Mesendoderm (in vitro differentiated cells): ENCODE measurements at regions not wholly inside any gene's neighbourhood (a gene's known extent, or its start where the extent isn't known, plus 50 kb on each side); places are given as distances from the start of the nearest gene placed in this dataset.

Experiments used
- DNase-seq: peaks from one replicate; pipeline ENCODE4 v3.0.0; 2013
- H2AK5ac ChIP-seq: 2 replicates; pipeline ENCODE4 v1.6.1; 2013; ENCODE audit warnings: low read length, inconsistent platforms
- H2BK120ac ChIP-seq: 2 replicates; pipeline ENCODE4 v1.6.1; 2013; ENCODE audit warnings: low read depth, mild to moderate bottlenecking, low read length, moderate library complexity, mixed read lengths
- H2BK15ac ChIP-seq: replicated peaks from 2 replicates; pipeline ENCODE4 v1.6.1; 2013; ENCODE audit warnings: low read depth, mild to moderate bottlenecking, moderate library complexity
- H2BK5ac ChIP-seq: 2 replicates; pipeline ENCODE4 v1.6.1; 2013; ENCODE audit warnings: low read length, inconsistent platforms
- H3K18ac ChIP-seq: 2 replicates; pipeline ENCODE4 v1.6.1; 2013; ENCODE audit warnings: mild to moderate bottlenecking, low read length, mixed read lengths
- H3K23ac ChIP-seq: one replicate; pipeline ENCODE4 v1.6.1; 2013; ENCODE audit warnings: low read length
- H3K27ac ChIP-seq: 2 replicates; pipeline ENCODE4 v1.5.1; 2013; ENCODE audit warnings: low read depth, mild to moderate bottlenecking, inconsistent platforms, low read length, moderate library complexity
- H3K27me3 ChIP-seq: 2 replicates; pipeline ENCODE4 v1.6.1; 2013; ENCODE audit warnings: low read length, control low read depth, mild to moderate bottlenecking, inconsistent platforms; ENCODE audit not compliant: insufficient read depth, poor library complexity
- H3K36me3 ChIP-seq: 2 replicates; pipeline ENCODE4 v1.6.1; 2013; ENCODE audit warnings: low read length, inconsistent platforms; ENCODE audit not compliant: control insufficient read depth, insufficient read depth
- H3K4ac ChIP-seq: one replicate; pipeline ENCODE4 v1.6.1; 2013; ENCODE audit warnings: low read depth, mild to moderate bottlenecking, low read length, moderate library complexity
- H3K4me1 ChIP-seq: 2 replicates; pipeline ENCODE4 v1.6.1; 2013; ENCODE audit warnings: low read depth, low read length, inconsistent platforms; ENCODE audit not compliant: control insufficient read depth
- H3K4me2 ChIP-seq: 2 replicates; pipeline ENCODE4 v1.6.1; 2013; ENCODE audit warnings: low read length
- H3K4me3 ChIP-seq: 2 replicates; pipeline ENCODE4 v1.5.1; 2013; ENCODE audit warnings: mild to moderate bottlenecking, low read length
- H3K56ac ChIP-seq: one replicate; pipeline ENCODE4 v1.6.1; 2013; ENCODE audit warnings: low read length
- H3K79me1 ChIP-seq: 2 replicates; pipeline ENCODE4 v1.6.1; 2013; ENCODE audit warnings: low read length, inconsistent platforms
- H3K79me2 ChIP-seq: 2 replicates; pipeline ENCODE4 v1.6.1; 2013; ENCODE audit warnings: mild to moderate bottlenecking, low read length; ENCODE audit not compliant: control insufficient read depth, insufficient read depth
- H3K9ac ChIP-seq: 2 replicates; pipeline ENCODE4 v1.6.1; 2013; ENCODE audit warnings: low read length, inconsistent platforms
- H4K5ac ChIP-seq: one replicate; pipeline ENCODE4 v1.6.1; 2013; ENCODE audit warnings: low read length
- H4K8ac ChIP-seq: one replicate; pipeline ENCODE4 v1.6.1; 2013; ENCODE audit warnings: low read depth, mild to moderate bottlenecking, control low read depth, low read length, moderate library complexity
- WGBS: extraction: QIAGEN DNeasy Blood & Tissue Kit; methylation state at CpG from one replicate; pipeline ENCODE4 v1.1.7; 2013; ENCODE audit warnings: low lambda C conversion rate, missing lambda C conversion rate; ENCODE audit not compliant: insufficient coverage; ENCODE audit errors: extremely low coverage; 5-methylcytosine and 5-hydroxymethylcytosine counted together

DNA sequence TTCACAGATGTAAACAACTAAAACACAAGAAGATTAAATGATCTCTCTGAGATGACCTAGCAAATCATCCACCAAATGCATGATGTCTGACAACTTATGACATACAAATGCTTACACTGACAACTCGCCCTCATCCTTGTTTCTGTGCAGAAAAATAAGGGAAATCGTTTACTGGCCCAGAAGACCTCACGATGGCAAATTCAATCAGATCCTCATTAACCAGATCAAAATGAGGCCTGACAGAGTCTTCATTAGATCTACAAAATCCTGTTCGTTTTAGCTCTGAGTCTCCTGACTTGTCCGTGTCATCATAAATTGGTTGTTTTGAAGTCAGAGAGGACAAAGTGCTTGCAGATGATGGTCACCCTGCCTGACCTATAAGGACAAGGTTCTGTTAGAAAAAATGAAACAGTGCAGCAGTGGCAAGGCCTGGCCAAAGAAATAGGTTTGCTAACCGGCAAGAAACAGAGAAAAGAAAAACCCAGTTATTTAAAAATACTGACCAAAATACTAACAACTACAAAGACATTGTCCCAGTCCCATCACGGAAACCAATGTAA, 109.5 kb downstream of the BTG1 start:
- H3K36me3 ChIP-seq = no peaks in the 10 kb centered on the region
- no peak overlapping the region for H3K56ac ChIP-seq
- H3K9ac ChIP-seq = no peak overlapping the region
- no peaks in the 10 kb centered on the region for H3K27me3 ChIP-seq
- no peak overlapping the region for H3K18ac ChIP-seq
- H3K4me1 ChIP-seq = no peaks in the 10 kb centered on the region
- H2AK5ac ChIP-seq = no peak overlapping the region
- H3K23ac ChIP-seq = no peak overlapping the region
- H2BK5ac ChIP-seq = no peak overlapping the region
- H3K79me1 ChIP-seq = no peaks in the 10 kb centered on the region
- no peak overlapping the region for H3K4me2 ChIP-seq
- H4K8ac ChIP-seq = no peak overlapping the region
- H3K4ac ChIP-seq = no peak overlapping the region
- no peak overlapping the region for H3K27ac ChIP-seq
- H4K5ac ChIP-seq = no peak overlapping the region
- no CpG with 5 or more reads among the region's 7 CpGs for WGBS
- H2BK15ac ChIP-seq = no peak overlapping the region
- H2BK120ac ChIP-seq = no peak overlapping the region
- H3K4me3 ChIP-seq = no peak overlapping the region
- H3K79me2 ChIP-seq = no peaks in the 10 kb centered on the region
- no peak for DNase-seq

DNA sequence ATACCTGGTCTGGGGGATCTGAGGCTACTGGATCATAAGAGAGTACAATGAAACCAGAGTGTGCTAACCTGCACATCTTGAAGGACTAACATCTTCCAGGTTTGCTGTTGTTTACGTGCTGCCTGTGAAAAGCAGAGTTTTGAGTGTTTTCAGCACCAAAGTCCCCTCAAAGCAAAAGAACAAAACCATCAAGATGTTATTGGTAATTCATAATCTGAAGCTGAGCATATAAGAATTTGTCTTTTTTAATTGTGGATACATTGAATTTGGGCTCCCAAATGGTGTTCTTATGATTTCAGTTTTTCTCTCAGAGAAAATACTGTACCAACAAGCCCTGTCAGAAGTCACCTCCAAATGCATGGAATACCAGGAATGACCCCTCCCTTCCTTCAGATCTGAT, 110.2 kb downstream of the BTG1 start:
- H3K23ac ChIP-seq = no peak overlapping the region
- no peak for DNase-seq
- H3K27ac ChIP-seq = no peak overlapping the region
- no peaks in the 10 kb centered on the region for H3K27me3 ChIP-seq
- no peaks in the 10 kb centered on the region for H3K79me2 ChIP-seq
- no peak overlapping the region for H3K18ac ChIP-seq
- H2BK15ac ChIP-seq = no peak overlapping the region
- no peak overlapping the region for H2AK5ac ChIP-seq
- no CpG with 5 or more reads among the region's 1 CpG for WGBS
- no peak overlapping the region for H4K8ac ChIP-seq
- H3K56ac ChIP-seq = no peak overlapping the region
- H2BK5ac ChIP-seq = no peak overlapping the region
- no peaks in the 10 kb centered on the region for H3K79me1 ChIP-seq
- no peak overlapping the region for H4K5ac ChIP-seq
- no peaks in the 10 kb centered on the region for H3K4me1 ChIP-seq
- H3K9ac ChIP-seq = no peak overlapping the region
- no peak overlapping the region for H3K4ac ChIP-seq
- H3K4me2 ChIP-seq = no peak overlapping the region
- H3K4me3 ChIP-seq = no peak overlapping the region
- H2BK120ac ChIP-seq = no peak overlapping the region
- H3K36me3 ChIP-seq = no peaks in the 10 kb centered on the region

DNA sequence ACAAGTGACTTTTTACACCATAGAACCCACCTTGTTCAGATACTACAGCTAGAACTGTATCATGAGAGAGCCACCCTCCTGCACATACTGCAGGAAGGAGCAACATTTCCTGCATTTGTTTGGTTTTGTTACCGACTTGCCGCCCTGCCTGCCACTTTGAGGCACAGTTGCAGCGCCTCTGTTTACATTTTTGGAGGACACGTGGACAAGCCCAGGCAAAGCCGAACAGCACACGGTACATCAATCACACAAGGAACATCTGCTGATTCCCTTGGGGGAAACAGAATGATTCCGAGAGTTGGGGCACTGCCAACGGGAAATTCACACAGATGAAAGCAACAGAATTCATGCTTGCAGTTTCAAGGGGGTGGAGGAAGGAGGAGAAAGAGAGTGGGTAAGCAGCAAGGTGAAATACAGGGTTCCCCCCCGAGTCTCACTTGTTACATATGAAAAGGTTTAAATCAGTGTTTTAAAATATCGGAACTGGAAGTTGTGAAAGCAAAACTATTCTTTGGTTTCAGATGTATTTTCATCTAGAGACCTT, 110.7 kb downstream of the BTG1 start:
- Histone ChIP-seq H4K5ac (no peak overlapping the region), H2BK5ac (no peak overlapping the region), H3K4me2 (no peak overlapping the region), H3K18ac (no peak overlapping the region), H3K79me2 (no peaks in the 10 kb centered on the region), H3K4me3 (no peak overlapping the region), H2AK5ac (no peak overlapping the region), H3K27ac (no peak overlapping the region), H4K8ac (no peak overlapping the region), H2BK15ac (no peak overlapping the region), H3K36me3 (no peaks in the 10 kb centered on the region), H3K9ac (no peak overlapping the region), H3K23ac (no peak overlapping the region), H2BK120ac (no peak overlapping the region), H3K27me3 (no peaks in the 10 kb centered on the region), H3K4me1 (no peaks in the 10 kb centered on the region), H3K79me1 (no peaks in the 10 kb centered on the region), H3K56ac (no peak overlapping the region), H3K4ac (no peak overlapping the region)
- no CpG with 5 or more reads among the region's 10 CpGs for WGBS
- no peak for DNase-seq

DNA sequence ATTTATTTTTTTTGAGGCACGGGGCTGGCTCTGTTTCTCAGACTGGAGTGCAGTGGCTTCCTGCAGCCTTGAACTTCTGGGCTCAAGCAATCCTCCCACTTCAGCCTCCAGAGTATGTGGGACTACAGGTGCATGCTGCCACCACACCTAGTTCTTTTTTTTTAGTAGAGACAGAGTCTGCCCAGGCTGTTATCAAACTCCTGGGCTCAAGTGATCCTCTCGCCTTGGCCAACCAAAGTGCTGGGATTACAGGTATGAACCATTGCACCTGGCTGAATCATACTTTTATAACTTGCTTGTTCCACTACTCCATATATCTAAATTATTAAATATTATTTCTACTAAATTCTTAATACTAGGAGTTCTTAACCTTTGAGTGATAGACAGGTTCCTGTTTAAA, 111.6 kb downstream of the BTG1 start:
- Histone ChIP-seq H3K36me3 (no peaks in the 10 kb centered on the region), H3K27me3 (no peaks in the 10 kb centered on the region), H3K4ac (no peak overlapping the region), H2AK5ac (no peak overlapping the region), H4K5ac (no peak overlapping the region), H3K4me1 (no peaks in the 10 kb centered on the region), H3K79me1 (no peaks in the 10 kb centered on the region), H3K27ac (no peak overlapping the region), H2BK15ac (no peak overlapping the region), H3K56ac (no peak overlapping the region), H3K4me2 (no peak overlapping the region), H3K18ac (no peak overlapping the region), H3K23ac (no peak overlapping the region), H3K4me3 (no peak overlapping the region), H2BK5ac (no peak overlapping the region), H4K8ac (no peak overlapping the region), H3K79me2 (no peaks in the 10 kb centered on the region), H2BK120ac (no peak overlapping the region), H3K9ac (no peak overlapping the region)
- no CpG with 5 or more reads among the region's 2 CpGs for WGBS
- no peak for DNase-seq

DNA sequence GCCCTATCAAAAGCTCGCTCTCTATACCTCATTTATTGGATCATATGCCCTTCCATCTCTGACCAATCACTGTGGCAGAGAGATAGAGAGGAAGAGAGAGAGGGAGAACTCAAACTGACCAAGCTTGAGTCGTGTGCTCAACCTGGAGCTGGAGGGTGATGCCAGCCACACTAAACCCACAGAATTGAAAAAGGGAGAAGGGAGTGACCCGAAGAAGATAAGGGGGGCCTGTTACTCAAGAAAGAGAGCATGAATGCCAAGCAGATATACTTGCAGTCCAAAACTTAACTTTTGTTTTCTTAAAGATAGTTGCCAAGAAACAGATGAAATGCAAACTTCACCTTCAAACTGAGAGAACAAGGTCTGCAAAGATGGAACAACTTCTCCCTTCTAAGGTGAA, 112.7 kb downstream of the BTG1 start:
- H3K36me3 ChIP-seq = no peaks in the 10 kb centered on the region
- H2BK120ac ChIP-seq = no peak overlapping the region
- H3K23ac ChIP-seq = no peak overlapping the region
- H2AK5ac ChIP-seq = no peak overlapping the region
- no peak overlapping the region for H3K27ac ChIP-seq
- H2BK5ac ChIP-seq = no peak overlapping the region
- no peak overlapping the region for H2BK15ac ChIP-seq
- H3K4ac ChIP-seq = no peak overlapping the region
- no peaks in the 10 kb centered on the region for H3K4me1 ChIP-seq
- H3K56ac ChIP-seq = no peak overlapping the region
- H3K4me2 ChIP-seq = no peak overlapping the region
- H3K4me3 ChIP-seq = no peak overlapping the region
- no CpG with 5 or more reads among the region's 3 CpGs for WGBS
- H3K79me1 ChIP-seq = no peaks in the 10 kb centered on the region
- H4K5ac ChIP-seq = no peak overlapping the region
- H3K27me3 ChIP-seq = no peaks in the 10 kb centered on the region
- H3K18ac ChIP-seq = no peak overlapping the region
- no peak overlapping the region for H3K9ac ChIP-seq
- no peak overlapping the region for H4K8ac ChIP-seq
- no peaks in the 10 kb centered on the region for H3K79me2 ChIP-seq
- DNase-seq = no peak

DNA sequence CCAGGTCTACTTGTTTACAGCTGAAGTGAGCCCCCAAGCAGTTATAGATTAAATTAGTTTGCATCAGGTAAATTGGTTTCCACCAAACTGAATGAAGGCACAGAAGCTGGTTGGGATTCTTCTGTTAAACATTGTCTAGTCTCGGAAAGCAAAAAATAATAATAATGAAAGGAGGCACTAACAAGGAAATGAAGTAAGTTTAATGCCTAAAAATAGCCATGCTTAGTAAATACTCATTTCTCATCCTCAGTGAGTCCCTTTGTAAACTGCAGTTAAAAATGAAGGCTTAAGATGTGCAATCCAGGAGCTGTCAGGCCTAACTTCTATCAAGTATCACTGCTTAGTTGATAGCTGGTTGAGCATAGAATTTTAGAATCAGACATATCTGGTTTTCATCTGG, 113.5 kb downstream of the BTG1 start:
- Histone ChIP-seq H2BK120ac (no peak overlapping the region), H3K27ac (no peak overlapping the region), H3K4ac (no peak overlapping the region), H3K27me3 (no peaks in the 10 kb centered on the region), H3K4me1 (no peaks in the 10 kb centered on the region), H3K18ac (no peak overlapping the region), H3K79me1 (no peaks in the 10 kb centered on the region), H3K4me3 (no peak overlapping the region), H3K4me2 (no peak overlapping the region), H3K23ac (no peak overlapping the region), H4K5ac (no peak overlapping the region), H3K36me3 (no peaks in the 10 kb centered on the region), H2BK15ac (no peak overlapping the region), H4K8ac (no peak overlapping the region), H3K56ac (no peak overlapping the region), H3K9ac (no peak overlapping the region), H2BK5ac (no peak overlapping the region), H2AK5ac (no peak overlapping the region), H3K79me2 (no peaks in the 10 kb centered on the region)
- WGBS = no CpG with 5 or more reads among the region's 1 CpG
- DNase-seq = no peak
